Ishikawa (cell line): ENCODE measurements at regions not wholly inside any gene's neighbourhood (a gene's known extent, or its start where the extent isn't known, plus 50 kb on each side); places are given as distances from the start of the nearest gene placed in this dataset.

Experiments
- CREB1 ChIP-seq: IDR thresholded peaks from 2 replicates; pipeline ENCODE4 v1.6.1; 2012; ENCODE audit warnings: low read depth
- EP300 ChIP-seq: IDR thresholded peaks from 2 replicates; pipeline ENCODE4 v1.6.1; 2012; ENCODE audit warnings: borderline replicate concordance
- NFIC ChIP-seq: IDR thresholded peaks from 2 replicates; pipeline ENCODE4 v1.6.1; 2012
- RAD21 ChIP-seq: IDR thresholded peaks from 2 replicates; pipeline ENCODE4 v1.6.1; 2012; ENCODE audit warnings: low read depth
- TAF1 ChIP-seq: IDR thresholded peaks from 2 replicates; pipeline ENCODE4 v1.6.1; 2012; ENCODE audit warnings: low read depth, mild to moderate bottlenecking
- TCF12 ChIP-seq: IDR thresholded peaks from 2 replicates; pipeline ENCODE4 v1.6.1; 2012; ENCODE audit warnings: low read depth
- YY1 ChIP-seq: IDR thresholded peaks from 2 replicates; pipeline ENCODE4 v1.6.1; 2012; ENCODE audit warnings: low read depth
- ZBTB7A ChIP-seq: IDR thresholded peaks from 2 replicates; pipeline ENCODE4 v1.6.1; 2012; ENCODE audit warnings: low read depth
- TF ChIP-seq, protein P1 (sequence below): IDR thresholded peaks from 2 replicates; pipeline ENCODE4 v1.6.1; 2012; ENCODE audit warnings: low read depth, mild to moderate bottlenecking
- TF ChIP-seq, protein P2 (sequence below): IDR thresholded peaks from 2 replicates; pipeline ENCODE4 v1.6.1; 2012
- TF ChIP-seq, protein P3 (sequence below): IDR thresholded peaks from 2 replicates; pipeline ENCODE4 v1.6.1; 2012

DNA sequence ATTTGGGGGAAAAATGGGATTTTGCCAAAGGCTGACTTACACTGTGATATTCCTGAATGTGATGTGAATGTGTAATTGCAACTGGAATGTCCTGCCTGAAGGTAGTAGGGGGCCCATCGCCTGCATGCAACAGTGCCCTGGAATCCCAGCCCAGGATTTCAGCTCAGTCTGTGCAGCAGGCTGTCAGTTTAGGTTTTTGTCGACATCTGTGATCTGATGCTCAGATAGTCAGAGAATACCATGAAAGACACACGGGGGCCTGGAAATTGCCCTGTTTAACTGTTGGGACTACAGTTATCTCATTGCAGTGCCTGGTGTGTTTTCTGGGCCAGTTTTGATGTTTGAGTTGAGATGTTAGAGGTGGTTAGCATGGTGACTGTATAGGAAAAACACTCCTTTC, 84.5 kb upstream of the HK2 start:
- TF ChIP-seq, protein P1, sequence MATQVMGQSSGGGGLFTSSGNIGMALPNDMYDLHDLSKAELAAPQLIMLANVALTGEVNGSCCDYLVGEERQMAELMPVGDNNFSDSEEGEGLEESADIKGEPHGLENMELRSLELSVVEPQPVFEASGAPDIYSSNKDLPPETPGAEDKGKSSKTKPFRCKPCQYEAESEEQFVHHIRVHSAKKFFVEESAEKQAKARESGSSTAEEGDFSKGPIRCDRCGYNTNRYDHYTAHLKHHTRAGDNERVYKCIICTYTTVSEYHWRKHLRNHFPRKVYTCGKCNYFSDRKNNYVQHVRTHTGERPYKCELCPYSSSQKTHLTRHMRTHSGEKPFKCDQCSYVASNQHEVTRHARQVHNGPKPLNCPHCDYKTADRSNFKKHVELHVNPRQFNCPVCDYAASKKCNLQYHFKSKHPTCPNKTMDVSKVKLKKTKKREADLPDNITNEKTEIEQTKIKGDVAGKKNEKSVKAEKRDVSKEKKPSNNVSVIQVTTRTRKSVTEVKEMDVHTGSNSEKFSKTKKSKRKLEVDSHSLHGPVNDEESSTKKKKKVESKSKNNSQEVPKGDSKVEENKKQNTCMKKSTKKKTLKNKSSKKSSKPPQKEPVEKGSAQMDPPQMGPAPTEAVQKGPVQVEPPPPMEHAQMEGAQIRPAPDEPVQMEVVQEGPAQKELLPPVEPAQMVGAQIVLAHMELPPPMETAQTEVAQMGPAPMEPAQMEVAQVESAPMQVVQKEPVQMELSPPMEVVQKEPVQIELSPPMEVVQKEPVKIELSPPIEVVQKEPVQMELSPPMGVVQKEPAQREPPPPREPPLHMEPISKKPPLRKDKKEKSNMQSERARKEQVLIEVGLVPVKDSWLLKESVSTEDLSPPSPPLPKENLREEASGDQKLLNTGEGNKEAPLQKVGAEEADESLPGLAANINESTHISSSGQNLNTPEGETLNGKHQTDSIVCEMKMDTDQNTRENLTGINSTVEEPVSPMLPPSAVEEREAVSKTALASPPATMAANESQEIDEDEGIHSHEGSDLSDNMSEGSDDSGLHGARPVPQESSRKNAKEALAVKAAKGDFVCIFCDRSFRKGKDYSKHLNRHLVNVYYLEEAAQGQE, result no peak
- no peak for TF ChIP-seq CREB1
- TF ChIP-seq NFIC, result no peak
- TF ChIP-seq, protein P2, sequence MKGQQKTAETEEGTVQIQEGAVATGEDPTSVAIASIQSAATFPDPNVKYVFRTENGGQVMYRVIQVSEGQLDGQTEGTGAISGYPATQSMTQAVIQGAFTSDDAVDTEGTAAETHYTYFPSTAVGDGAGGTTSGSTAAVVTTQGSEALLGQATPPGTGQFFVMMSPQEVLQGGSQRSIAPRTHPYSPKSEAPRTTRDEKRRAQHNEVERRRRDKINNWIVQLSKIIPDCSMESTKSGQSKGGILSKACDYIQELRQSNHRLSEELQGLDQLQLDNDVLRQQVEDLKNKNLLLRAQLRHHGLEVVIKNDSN, result no peak
- TF ChIP-seq TAF1, result no peak
- TF ChIP-seq, protein P3, sequence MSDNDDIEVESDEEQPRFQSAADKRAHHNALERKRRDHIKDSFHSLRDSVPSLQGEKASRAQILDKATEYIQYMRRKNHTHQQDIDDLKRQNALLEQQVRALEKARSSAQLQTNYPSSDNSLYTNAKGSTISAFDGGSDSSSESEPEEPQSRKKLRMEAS, result no peak
- no peak for TF ChIP-seq RAD21
- TF ChIP-seq EP300, result no peak
- no peak for TF ChIP-seq YY1
- TF ChIP-seq TCF12, result no peak
- no peak for TF ChIP-seq ZBTB7A
